Aorta (tissue), 5 donors: ENCODE measurements at regions not wholly inside any gene's neighbourhood (a gene's known extent, or its start where the extent isn't known, plus 50 kb on each side); places are given as distances from the start of the nearest gene placed in this dataset.

Experiments
- ATAC-seq: fragments of 200-7000 bp; cut with Tn5 transposase; one replicate; pipeline ENCODE4 v1.9.1; 2022; ENCODE audit warnings: moderate library complexity; ENCODE audit not compliant: low FRiP score
- DNase-seq, 2 donors: peaks; one replicate each; pipeline ENCODE4 v3.0.0-alpha.2; 2020
- H3K27ac ChIP-seq, 2 donors: one replicate each; pipeline ENCODE4 v1.5.1; 2013; ENCODE audit warnings: low read length in 2 of 2, mild to moderate bottlenecking in 2 of 2, moderate library complexity in 2 of 2, control low read depth in 1 of 2, inconsistent platforms in 1 of 2, low read depth in 1 of 2
- H3K27me3 ChIP-seq, 2 donors: one replicate each; pipeline ENCODE4 v1.6.1; 2013; ENCODE audit warnings: control low read depth in 1 of 2, low read length in 1 of 2, mild to moderate bottlenecking in 1 of 2, moderate library complexity in 1 of 2; ENCODE audit not compliant: insufficient read depth in 2 of 2, control insufficient read depth in 1 of 2
- H3K36me3 ChIP-seq, 2 donors: one replicate each; pipeline ENCODE4 v1.6.1; 2013; ENCODE audit warnings: control low read depth in 1 of 2, low read length in 1 of 2, mild to moderate bottlenecking in 1 of 2; ENCODE audit not compliant: insufficient read depth in 2 of 2, control insufficient read depth in 1 of 2
- H3K4me1 ChIP-seq, 2 donors: one replicate each; pipeline ENCODE4 v1.6.1; 2013; ENCODE audit warnings: low read length in 2 of 2, control low read depth in 1 of 2, mild to moderate bottlenecking in 1 of 2, moderate library complexity in 1 of 2; ENCODE audit not compliant: insufficient read depth in 2 of 2, control insufficient read depth in 1 of 2
- H3K4me3 ChIP-seq, 2 donors: one replicate each; pipeline ENCODE4 v1.5.1; 2013; ENCODE audit warnings: low read length in 2 of 2, control low read depth in 1 of 2, mild to moderate bottlenecking in 1 of 2
- H3K9me3 ChIP-seq: one replicate; pipeline ENCODE4 v1.6.1; 2013; ENCODE audit warnings: mild to moderate bottlenecking, low read length; ENCODE audit not compliant: control insufficient read depth
- WGBS, 2 donors: extraction: QIAGEN DNeasy Blood & Tissue Kit; methylation state at CpG; one replicate each; pipeline ENCODE4 v1.1.7; 2013; 5-methylcytosine and 5-hydroxymethylcytosine counted together
- intact Hi-C, 2 donors: fragments of 100-400 bp; cut with DNase I; formaldehyde crosslinking; loops; one replicate each; pipeline versions ENCODE4 v1.14.2 to v1.15.0; 2022
- donor health status: healthy with polysubstance abuse.
- donor health status: Bipolar disorder and iron deficiency.
- donor health status: DM: no; HTN: no; CAD: no.
- donor health status: DM: no; HTN: no; CAD: no.
- donor health status: DM: yes; HTN: yes; CAD: no.

DNA sequence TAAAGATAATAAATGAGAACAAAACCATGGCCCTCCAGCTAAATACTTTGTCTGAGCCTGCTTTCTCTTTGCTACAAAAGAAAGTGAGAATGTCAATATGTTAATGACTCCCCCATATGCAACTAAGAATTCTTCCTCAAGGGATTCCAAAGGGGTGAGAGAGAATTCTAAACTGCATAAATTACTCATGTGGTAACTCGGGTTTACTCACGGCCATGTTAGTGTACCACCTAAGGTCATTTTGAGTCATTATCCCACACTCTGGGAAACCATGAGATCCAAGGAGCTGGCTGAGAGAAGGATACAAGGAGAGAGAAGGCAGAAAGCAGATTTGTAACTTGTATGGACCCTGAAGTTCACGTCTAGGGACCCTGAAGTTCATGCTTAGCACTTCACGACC, 190.3 kb downstream of the DHX15 start:
- ATAC-seq = no peak
- Histone ChIP-seq H3K4me3 (no peak overlapping the region), H3K27me3 (no peaks in the 10 kb centered on the region), H3K27ac (no peak overlapping the region), H3K9me3 (no peaks in the 10 kb centered on the region), H3K4me1 (no peaks in the 10 kb centered on the region), H3K36me3 (no peaks in the 10 kb centered on the region)
- WGBS, 2 donors = 81 to 84% methylated on average over 4 of the region's 4 CpGs
- intact Hi-C loops = no loop called here
- no peak for DNase-seq

DNA sequence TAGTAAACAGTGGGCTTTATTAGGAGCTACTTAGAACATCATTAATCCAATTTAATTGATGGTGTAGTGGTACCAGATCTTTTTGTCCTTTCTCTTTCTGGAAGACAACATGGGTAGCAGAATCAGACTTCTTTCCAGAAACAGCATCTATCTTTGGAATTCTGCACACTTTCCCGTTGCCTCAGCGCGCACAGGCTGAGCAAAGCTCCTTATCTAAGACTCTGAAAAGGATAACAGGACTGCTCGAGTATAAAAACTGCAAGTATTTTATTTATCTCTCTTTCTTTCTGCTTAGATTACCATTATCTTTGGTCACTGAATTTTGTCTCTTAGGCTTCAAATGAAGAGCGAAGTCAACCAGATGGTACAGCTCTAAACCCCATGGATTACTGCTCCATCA, 191.7 kb downstream of the DHX15 start:
- Histone ChIP-seq H3K4me1 (no peaks in the 10 kb centered on the region), H3K36me3 (no peaks in the 10 kb centered on the region), H3K9me3 (no peaks in the 10 kb centered on the region), H3K4me3 (no peak overlapping the region), H3K27me3 (no peaks in the 10 kb centered on the region), H3K27ac (no peak overlapping the region)
- intact Hi-C loops = no loop called here
- 40 to 49% methylated on average over 5 of the region's 5 CpGs for WGBS, 2 donors
- DNase-seq (no peak), ATAC-seq (no peak)

DNA sequence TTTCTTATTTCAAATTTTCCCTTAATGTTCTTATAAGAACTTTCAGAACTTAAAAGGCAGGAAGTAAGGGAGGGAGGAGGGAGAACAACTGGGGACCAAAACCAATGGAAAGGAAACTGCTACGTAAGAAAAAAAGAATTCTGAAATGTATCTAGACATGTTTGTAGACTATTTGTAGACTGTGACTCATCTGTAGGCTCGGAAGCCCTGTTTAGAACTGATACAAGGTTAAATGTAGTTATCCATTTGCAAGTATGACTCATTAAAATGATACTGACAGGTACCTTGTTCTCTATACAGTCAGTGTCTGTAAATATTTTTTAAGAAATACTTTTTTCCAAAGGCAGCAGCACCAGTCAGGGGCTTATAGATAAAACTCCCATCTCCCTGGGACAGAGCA, 202.0 kb downstream of the DHX15 start:
- Histone ChIP-seq H3K4me1 (no peaks in the 10 kb centered on the region), H3K27me3 (no peaks in the 10 kb centered on the region), H3K4me3 (no peak overlapping the region), H3K27ac (no peak overlapping the region), H3K36me3 (no peaks in the 10 kb centered on the region), H3K9me3 (no peaks in the 10 kb centered on the region)
- no peak for ATAC-seq
- no peak for DNase-seq
- intact Hi-C loops = no loop called here
- 16 to 22% methylated on average over 2 of the region's 2 CpGs for WGBS, 2 donors

DNA sequence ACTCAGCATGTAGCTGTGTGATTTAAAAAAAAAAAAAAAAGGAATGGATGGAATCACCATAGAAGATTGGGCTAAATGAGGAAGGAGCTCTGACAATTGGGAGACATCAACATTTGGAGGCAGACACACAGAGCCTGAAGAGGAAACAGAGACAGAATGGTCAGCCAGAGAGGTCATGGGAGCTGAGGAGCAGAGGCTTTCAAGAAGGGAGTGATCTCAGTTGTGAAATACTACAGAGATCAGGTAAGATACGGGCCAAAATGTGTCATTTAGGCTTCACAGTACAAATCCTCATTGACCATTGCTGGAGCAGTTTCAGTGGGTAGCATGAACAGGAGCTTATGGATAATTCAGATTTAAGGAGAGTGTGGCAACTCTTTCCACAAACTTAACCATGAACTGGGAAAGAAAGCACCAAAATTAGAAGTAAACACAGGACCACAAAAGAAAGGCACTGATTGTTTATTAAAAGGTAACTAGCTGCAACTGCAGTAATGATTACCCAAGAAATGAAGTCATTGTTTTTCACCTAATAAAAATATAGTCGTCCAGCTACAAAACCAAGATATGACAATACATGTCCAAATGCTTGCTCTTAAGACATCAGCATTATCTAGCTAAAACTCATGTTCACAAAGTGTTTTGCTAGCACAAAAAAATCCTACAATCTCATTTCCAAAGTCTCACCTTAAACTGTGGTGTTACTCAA, 203.2 kb downstream of the DHX15 start:
- DNase-seq (no peak), ATAC-seq (no peak)
- H3K4me1 ChIP-seq = no peaks in the 10 kb centered on the region
- H3K27me3 ChIP-seq = no peaks in the 10 kb centered on the region
- intact Hi-C loops = no loop called here
- no peaks in the 10 kb centered on the region for H3K36me3 ChIP-seq
- H3K27ac ChIP-seq = no peak overlapping the region
- no peaks in the 10 kb centered on the region for H3K9me3 ChIP-seq
- 76 to 78% methylated on average over 2 of the region's 2 CpGs for WGBS, 2 donors
- no peak overlapping the region for H3K4me3 ChIP-seq

DNA sequence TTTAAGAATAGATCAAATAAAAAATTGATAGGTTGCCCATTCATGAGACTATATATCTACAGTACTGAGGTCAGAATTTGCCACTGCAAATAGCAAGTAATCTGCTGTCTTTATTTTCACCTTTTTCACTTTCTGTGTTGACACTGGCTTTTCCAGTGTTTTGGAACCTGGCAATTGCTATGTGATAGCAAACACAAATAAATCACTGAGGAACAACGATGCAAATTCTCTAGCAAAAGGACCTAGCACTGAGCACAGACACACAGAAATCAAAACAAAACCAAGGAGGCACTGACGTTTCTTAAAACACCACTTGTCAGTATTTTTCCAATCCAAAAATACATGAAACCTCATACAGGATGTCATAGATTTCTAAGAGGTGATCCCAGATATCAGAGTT, 210.7 kb downstream of the DHX15 start:
- Histone ChIP-seq H3K9me3 (no peaks in the 10 kb centered on the region), H3K36me3 (no peaks in the 10 kb centered on the region), H3K27ac (no peak overlapping the region), H3K4me1 (no peaks in the 10 kb centered on the region), H3K27me3 (peaks cover 0 to 1% of the 10 kb centered on the region in 2 donors), H3K4me3 (no peak overlapping the region)
- intact Hi-C loops = no loop called here
- DNase-seq = no peak
- no peak for ATAC-seq
- 5 to 8% methylated on average over 2 of the region's 2 CpGs for WGBS, 2 donors

DNA sequence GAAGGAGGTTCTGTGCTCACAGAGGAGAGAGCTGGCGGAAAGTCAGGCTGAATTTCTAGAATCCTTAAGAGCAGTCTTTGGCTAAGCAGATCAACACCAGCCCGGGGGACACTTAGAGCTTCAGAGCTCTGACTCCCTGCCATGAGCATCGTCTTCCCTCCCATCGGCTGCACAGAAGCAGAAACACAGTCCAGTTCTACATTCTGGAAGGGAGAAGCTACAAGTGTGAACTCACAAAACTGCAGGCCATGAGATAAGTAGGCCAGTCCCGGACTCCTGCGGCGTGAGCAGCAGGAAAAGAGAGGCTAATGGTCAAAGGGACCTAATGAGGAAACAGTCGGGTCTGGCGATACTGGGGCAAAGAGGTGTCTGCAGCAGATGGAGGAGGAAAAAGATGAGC, 211.5 kb downstream of the DHX15 start:
- no peaks in the 10 kb centered on the region for H3K4me1 ChIP-seq
- H3K36me3 ChIP-seq = no peaks in the 10 kb centered on the region
- no peaks in the 10 kb centered on the region for H3K9me3 ChIP-seq
- H3K4me3 ChIP-seq = no peak overlapping the region
- no peak for DNase-seq
- WGBS, 2 donors = 64 to 80% methylated on average over 9 of the region's 9 CpGs
- no peak overlapping the region for H3K27ac ChIP-seq
- intact Hi-C loops = no loop called here
- peaks cover 0 to 1% of the 10 kb centered on the region in 2 donors for H3K27me3 ChIP-seq
- peak; percentile 38 for ATAC-seq

DNA sequence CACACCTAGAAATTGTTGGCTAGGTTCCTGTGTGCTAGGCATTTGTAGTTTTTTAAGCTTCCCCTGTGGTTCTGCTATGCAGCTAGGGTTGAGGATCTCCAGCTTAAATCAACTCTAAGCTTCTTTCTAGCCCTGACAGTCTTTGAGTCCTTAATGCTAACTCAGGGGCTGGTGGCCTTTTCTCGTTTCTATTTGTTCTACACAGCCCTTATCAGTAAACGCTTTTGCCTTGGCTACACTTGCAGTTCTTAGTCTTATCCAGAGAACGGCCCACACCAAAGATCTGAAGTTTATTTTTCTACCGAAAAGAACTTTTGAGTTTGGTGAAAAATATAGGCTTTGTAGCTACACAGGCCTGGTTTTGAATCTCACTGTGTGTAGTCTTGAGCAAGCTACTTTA, 212.0 kb downstream of the DHX15 start:
- WGBS, 2 donors = 7 to 10% methylated on average over 4 of the region's 4 CpGs
- peaks cover 0 to 1% of the 10 kb centered on the region in 2 donors for H3K27me3 ChIP-seq
- H3K4me3 ChIP-seq = no peak overlapping the region
- no peak for ATAC-seq
- intact Hi-C loops = no loop called here
- no peak for DNase-seq
- no peaks in the 10 kb centered on the region for H3K36me3 ChIP-seq
- H3K27ac ChIP-seq = no peak overlapping the region
- H3K4me1 ChIP-seq = no peaks in the 10 kb centered on the region
- no peaks in the 10 kb centered on the region for H3K9me3 ChIP-seq

DNA sequence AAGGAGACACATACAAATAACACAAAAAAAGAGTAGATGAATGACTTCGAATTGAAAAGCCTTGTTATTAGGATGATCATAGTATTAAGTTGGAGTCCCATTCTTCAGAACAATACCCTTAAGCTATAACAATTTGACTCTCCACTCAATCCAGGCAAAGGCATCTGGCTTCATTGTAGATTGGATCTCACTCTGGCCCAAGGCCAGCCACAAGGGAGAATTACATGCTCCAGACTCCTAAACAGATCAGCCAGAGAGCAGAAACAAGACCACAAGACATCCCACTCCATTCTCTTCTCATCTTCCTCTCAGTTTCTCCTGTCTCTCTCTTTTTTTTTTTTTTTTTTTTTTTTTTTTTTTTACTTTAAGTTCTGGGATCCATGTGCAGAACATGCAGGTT, 213.9 kb downstream of the DHX15 start:
- H3K36me3 ChIP-seq = no peaks in the 10 kb centered on the region
- H3K27me3 ChIP-seq = no peaks in the 10 kb centered on the region
- no peaks in the 10 kb centered on the region for H3K9me3 ChIP-seq
- WGBS, 2 donors = 91 to 94% methylated on average over 1 of the region's 1 CpG
- no peak overlapping the region for H3K27ac ChIP-seq
- intact Hi-C loops = no loop called here
- no peaks in the 10 kb centered on the region for H3K4me1 ChIP-seq
- H3K4me3 ChIP-seq = no peak overlapping the region
- ATAC-seq = no peak
- DNase-seq = no peak

DNA sequence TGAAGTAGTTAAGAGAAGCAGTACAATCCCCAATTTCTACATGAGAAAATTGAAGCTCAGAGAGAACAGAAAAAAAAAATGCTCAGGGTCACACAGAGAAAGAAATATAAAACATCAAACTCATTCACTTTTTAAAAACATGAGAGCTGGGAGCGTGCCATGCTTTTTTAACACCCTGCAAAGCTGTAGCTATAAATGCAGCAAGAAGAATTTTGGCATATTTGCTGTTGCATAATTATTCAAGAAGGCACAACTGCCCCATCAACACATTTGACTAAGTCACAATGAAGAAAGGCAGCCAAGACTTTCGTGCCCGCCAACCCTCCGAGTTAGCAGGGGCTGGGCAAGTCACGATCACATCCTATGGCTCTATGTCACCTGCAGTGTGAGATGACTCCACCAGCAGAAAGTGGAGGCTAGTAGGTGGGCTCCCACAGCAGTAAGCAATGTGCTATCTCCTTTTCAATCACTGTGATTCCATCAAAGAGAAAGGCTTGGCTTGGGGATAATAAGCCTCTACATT, 214.8 kb downstream of the DHX15 start:
- Histone ChIP-seq H3K9me3 (no peaks in the 10 kb centered on the region), H3K27me3 (no peaks in the 10 kb centered on the region), H3K36me3 (no peaks in the 10 kb centered on the region), H3K27ac (no peak overlapping the region), H3K4me1 (no peaks in the 10 kb centered on the region), H3K4me3 (no peak overlapping the region)
- no peak for ATAC-seq
- no peak for DNase-seq
- WGBS, 2 donors = 35 to 42% methylated on average over 5 of the region's 5 CpGs
- intact Hi-C loops = no loop called here
